Stimulated activated naive CD8-positive, alpha-beta T cell treated with anti-CD3 and anti-CD28 coated beads, Interleukin-15, Interleukin-2, amounts not matched to agents 100 ng/mL and 50 ng/mL, for 24 hours (primary cell): ENCODE measurements at regions not wholly inside any gene's neighbourhood (a gene's known extent, or its start where the extent isn't known, plus 50 kb on each side); places are given as distances from the start of the nearest gene placed in this dataset.
A peak's percentile ranks its signal among the peaks of the same experiment; 100 is the strongest.

ENCODE experiments used
- H3K27ac Mint-ChIP-seq: one replicate; pipeline ENCODE4 v1.8.0; 2021; ENCODE audit warnings: mild to moderate bottlenecking, mixed read lengths
- H3K27me3 Mint-ChIP-seq: one replicate; pipeline ENCODE4 v1.8.0; 2021; ENCODE audit warnings: mixed read lengths
- H3K36me3 Mint-ChIP-seq: one replicate; pipeline ENCODE4 v1.8.0; 2021; ENCODE audit warnings: low read depth, mixed read lengths
- H3K4me1 Mint-ChIP-seq: one replicate; pipeline ENCODE4 v1.8.0; 2021; ENCODE audit warnings: low read depth, mixed read lengths
- H3K4me3 Mint-ChIP-seq: one replicate; pipeline ENCODE4 v1.8.0; 2021; ENCODE audit warnings: mild to moderate bottlenecking, mixed read lengths
- H3K9me3 Mint-ChIP-seq: one replicate; pipeline ENCODE4 v1.8.0; 2021; ENCODE audit warnings: mixed read lengths

DNA sequence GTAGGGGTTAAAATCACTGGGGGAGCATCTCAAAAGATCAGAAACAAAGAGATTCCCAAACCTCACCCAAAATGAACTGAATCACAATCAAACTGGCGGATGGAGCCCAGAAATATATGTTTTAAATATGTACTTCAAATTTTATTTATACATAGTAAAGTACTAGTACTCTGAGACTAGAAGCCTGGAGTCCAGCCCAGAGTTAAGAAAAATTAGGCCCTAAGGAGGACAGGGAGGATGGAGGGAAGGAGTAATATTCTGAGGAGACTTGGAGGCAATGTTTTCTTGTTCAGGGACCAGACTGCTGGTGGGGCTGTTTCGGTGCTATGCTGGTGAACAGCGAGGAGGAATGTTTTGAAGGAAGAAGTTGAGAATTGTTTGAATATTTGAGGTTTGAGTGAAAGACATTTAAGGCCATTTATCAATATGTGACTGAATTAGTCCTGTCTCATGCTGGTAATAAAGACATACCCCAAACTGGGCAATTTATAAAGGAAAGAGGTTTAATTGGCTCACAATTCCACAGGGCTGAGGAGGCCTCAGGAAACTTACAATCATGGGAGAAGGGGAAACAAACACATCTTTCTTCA lies 552.4 kb upstream of the DAB2 start:
- H3K36me3 Mint-ChIP-seq = no peaks in the 10 kb centered on the region
- H3K4me1 Mint-ChIP-seq = no peaks in the 10 kb centered on the region
- no peaks in the 10 kb centered on the region for H3K9me3 Mint-ChIP-seq
- no peaks in the 10 kb centered on the region for H3K27me3 Mint-ChIP-seq
- H3K4me3 Mint-ChIP-seq = no peak overlapping the region
- H3K27ac Mint-ChIP-seq = no peak overlapping the region

DNA sequence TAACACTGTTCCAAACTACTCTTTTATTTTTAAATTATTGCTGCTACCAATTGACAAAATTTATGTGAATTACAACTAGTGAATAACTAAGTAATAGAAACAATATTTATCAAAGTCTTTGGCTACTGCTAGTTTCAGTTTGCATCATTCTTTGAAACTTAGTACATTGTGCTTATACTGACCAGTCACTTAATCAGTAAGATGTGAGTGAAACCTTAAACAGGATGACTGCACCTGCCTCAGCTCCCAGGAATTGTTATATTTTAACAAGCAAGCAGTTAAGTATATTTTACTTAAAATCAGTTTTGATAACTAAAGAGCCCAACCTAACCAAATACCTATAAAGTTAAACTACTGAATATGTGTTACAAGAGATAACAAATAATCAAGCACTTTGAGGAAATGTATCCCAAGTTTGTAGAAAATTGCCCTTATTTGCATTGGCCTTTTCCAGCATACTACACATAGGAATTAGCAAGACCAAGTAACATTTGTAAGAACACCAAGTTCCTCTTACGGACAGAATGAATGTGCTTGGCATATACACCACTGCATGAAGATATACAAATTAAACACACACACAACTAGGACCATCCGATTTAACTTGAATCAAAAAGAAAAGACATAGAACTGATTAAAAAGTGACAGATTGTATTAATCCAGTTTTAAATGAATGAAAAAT lies 545.5 kb upstream of the DAB2 start:
- no peak overlapping the region for H3K27ac Mint-ChIP-seq
- no peaks in the 10 kb centered on the region for H3K9me3 Mint-ChIP-seq
- H3K4me3 Mint-ChIP-seq = no peak overlapping the region
- no peaks in the 10 kb centered on the region for H3K4me1 Mint-ChIP-seq
- peaks cover 12% of the 10 kb centered on the region for H3K27me3 Mint-ChIP-seq
- no peaks in the 10 kb centered on the region for H3K36me3 Mint-ChIP-seq

DNA sequence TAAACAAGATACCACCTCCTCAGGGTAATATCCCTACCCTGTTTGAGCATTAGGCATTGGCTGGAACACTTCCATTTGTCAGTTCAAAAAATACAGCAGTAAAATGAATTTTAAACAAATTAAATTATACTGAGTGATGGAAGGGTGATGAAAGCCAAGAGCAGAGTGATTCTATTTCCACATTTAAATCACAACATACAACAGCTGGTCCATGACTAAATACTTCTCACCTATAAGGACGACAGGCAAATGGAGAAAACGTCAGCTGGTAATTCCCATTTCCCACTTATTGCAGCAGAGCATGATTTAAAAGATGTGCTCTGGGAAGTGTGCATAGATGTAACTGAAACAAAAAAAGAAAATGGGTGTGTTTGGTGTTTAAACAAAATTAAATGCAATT lies 543.6 kb upstream of the DAB2 start:
- H3K4me1 Mint-ChIP-seq = no peaks in the 10 kb centered on the region
- H3K9me3 Mint-ChIP-seq = no peaks in the 10 kb centered on the region
- H3K4me3 Mint-ChIP-seq = no peak overlapping the region
- no peaks in the 10 kb centered on the region for H3K36me3 Mint-ChIP-seq
- peaks cover 20% of the 10 kb centered on the region for H3K27me3 Mint-ChIP-seq
- H3K27ac Mint-ChIP-seq = no peak overlapping the region

DNA sequence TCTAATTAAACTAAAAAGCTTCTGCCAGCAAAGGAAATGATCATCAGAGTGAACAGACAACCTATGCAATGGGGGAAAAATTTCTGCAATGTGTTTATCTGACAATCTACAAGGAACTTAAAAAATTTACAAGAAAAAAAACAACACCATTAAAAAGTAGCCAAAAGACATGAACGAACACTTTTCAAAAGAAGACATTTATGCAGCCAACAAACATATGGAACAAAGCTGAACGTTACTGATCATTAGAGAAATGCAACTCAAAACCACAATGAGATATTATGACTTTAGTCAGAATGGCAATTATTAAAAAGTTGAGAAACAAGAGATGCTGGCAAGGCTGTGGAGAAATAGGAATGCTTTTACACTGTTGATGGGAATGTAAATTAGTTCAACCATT lies 530.4 kb upstream of the DAB2 start:
- Mint-ChIP-seq H3K4me1 (no peaks in the 10 kb centered on the region), H3K36me3 (no peaks in the 10 kb centered on the region), H3K4me3 (no peak overlapping the region), H3K27ac (no peak overlapping the region), H3K27me3 (no peaks in the 10 kb centered on the region), H3K9me3 (peaks cover 3% of the 10 kb centered on the region)

DNA sequence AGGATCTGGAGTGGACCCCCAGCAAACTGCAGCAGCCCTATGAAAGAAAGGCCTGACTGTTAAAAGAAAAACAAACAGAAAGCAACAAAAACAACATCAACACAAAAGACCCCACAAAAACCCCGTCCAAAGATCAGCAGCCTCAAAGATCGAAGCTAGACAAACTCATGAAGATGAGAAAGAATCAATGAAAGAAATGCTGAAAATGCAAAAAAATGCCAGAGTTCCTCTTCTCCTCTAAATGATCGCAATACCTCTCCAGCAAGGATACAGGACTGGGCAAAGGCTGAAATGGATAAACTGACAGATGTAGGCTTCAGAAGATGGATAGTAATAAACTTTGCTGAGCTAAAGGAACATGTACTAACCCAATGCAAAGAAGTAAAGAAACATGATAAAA lies 526.3 kb upstream of the DAB2 start:
- no peak overlapping the region for H3K27ac Mint-ChIP-seq
- peaks cover 3% of the 10 kb centered on the region for H3K9me3 Mint-ChIP-seq
- no peak overlapping the region for H3K4me3 Mint-ChIP-seq
- no peaks in the 10 kb centered on the region for H3K36me3 Mint-ChIP-seq
- H3K27me3 Mint-ChIP-seq = no peaks in the 10 kb centered on the region
- peaks cover 3% of the 10 kb centered on the region for H3K4me1 Mint-ChIP-seq

DNA sequence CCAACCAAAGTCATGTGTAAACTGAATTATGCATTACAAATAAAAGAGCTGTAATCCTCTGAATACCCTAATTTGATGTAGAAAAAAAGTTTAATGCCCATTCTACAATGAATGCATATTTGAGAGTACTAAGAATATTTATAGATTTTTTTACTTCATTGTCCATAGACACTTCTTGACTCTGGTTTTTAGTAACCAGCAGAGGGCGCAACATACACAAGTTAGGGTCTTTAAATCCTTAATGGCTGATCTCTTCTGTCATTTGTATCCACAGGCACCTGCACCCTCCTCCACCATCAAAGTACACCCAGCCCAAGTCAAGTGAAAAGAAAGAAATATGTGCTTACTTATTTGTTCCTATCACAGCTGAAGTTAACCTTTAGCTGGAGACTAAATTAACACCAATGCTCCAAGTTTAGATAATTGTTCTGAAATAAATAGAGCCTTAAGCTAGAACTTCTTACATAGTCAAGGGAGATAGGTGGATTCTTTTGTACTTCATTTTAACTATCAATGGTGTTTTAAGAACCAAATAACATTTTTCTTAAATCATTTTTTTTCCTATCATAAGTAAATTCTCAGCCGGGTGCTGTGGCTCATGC lies 524.2 kb upstream of the DAB2 start:
- Mint-ChIP-seq H3K27me3 (no peaks in the 10 kb centered on the region), H3K9me3 (peaks cover 3% of the 10 kb centered on the region), H3K36me3 (no peaks in the 10 kb centered on the region), H3K4me3 (no peak overlapping the region), H3K4me1 (peaks cover 3% of the 10 kb centered on the region), H3K27ac (peak overlapping the region; percentile 23)

DNA sequence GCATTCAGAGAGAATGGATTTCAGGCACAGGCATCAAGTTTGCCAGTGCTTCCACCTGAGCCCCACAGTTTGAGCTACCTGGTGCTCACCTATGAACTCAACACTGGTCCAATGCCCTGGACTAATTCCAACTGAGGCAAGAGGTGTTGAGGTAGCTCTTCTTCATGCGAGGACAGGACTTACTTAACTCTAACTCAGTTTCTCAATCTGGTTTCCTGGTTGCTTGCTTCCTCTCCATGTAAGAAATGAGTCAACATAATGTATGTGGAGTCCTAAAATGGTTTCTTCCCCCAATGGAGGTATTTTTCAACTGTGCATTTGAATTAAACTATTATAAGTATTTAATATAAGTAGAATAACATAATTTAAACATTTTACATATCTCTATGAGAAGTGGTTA lies 523.6 kb upstream of the DAB2 start:
- H3K27ac Mint-ChIP-seq = no peak overlapping the region
- H3K4me3 Mint-ChIP-seq = no peak overlapping the region
- H3K27me3 Mint-ChIP-seq = no peaks in the 10 kb centered on the region
- H3K9me3 Mint-ChIP-seq = peaks cover 3% of the 10 kb centered on the region
- H3K4me1 Mint-ChIP-seq = peaks cover 3% of the 10 kb centered on the region
- no peaks in the 10 kb centered on the region for H3K36me3 Mint-ChIP-seq

- H3K36me3 Mint-ChIP-seq = no peaks in the 10 kb centered on the region
These were observed 522.9 kb upstream of the DAB2 start for GRCh38 chr5:39947657-39948056.

DNA sequence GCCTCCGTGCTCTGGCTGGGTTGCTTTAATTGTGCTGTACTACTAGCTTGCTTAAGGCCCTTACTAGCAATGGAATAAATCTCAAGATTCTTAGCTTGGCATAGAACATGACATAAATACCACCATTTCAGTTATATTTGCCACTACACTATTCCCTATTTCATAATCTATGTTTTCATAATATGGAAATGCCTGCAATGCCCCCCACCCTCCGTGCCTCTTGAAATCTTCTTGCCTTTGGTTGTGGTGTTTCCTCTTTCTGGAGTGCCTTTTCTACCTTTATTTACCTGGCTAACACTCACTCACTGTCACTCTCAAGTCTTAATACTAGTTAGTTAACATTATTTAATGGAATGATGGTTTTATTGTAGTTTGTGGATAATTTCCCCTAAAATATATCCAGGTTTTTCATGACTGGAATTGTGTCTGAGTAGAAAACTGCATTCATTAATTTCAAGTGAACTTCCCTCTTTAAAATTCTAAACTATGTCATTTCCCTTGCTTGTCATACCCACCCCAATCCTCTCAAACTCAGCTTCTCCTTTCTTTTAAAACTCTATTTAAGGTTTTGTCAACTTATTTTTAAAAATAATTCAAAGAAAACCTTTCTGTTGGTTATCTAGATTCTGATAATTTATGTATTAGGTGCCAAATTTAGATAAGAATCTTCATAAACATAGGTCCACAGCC lies 521.7 kb upstream of the DAB2 start:
- H3K4me3 Mint-ChIP-seq = no peak overlapping the region
- H3K4me1 Mint-ChIP-seq = peaks cover 3% of the 10 kb centered on the region
- no peaks in the 10 kb centered on the region for H3K9me3 Mint-ChIP-seq
- no peak overlapping the region for H3K27ac Mint-ChIP-seq
- no peaks in the 10 kb centered on the region for H3K27me3 Mint-ChIP-seq
- no peaks in the 10 kb centered on the region for H3K36me3 Mint-ChIP-seq

More at GRCh38 chr5:39947657-39948056, 522.9 kb upstream of the DAB2 start:
- H3K9me3 Mint-ChIP-seq = peaks cover 3% of the 10 kb centered on the region
- no peaks in the 10 kb centered on the region for H3K27me3 Mint-ChIP-seq
- H3K4me3 Mint-ChIP-seq = no peak overlapping the region
- peaks cover 3% of the 10 kb centered on the region for H3K4me1 Mint-ChIP-seq
- H3K27ac Mint-ChIP-seq = no peak overlapping the region

DNA sequence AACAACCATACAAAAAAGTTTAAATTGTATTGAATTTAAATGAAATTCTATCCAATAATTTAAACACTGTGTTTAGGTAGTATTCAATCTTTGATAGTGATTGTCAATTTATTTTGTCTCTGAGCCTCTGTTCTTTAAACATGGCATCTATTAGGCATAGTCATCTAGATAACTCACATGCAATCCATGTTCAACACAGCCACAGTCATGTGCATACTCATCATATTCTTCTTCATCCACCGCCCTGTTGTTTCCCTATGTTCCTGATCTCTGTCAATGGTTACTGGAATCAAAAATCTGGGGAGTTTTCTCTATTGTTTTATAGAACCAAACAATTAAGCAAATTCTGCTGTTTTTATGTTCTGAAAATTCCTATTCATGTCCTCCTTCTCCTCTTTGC lies 521.1 kb upstream of the DAB2 start:
- Mint-ChIP-seq H3K4me1 (peaks cover 3% of the 10 kb centered on the region), H3K4me3 (no peak overlapping the region), H3K27ac (no peak overlapping the region), H3K9me3 (no peaks in the 10 kb centered on the region), H3K36me3 (no peaks in the 10 kb centered on the region), H3K27me3 (no peaks in the 10 kb centered on the region)

DNA sequence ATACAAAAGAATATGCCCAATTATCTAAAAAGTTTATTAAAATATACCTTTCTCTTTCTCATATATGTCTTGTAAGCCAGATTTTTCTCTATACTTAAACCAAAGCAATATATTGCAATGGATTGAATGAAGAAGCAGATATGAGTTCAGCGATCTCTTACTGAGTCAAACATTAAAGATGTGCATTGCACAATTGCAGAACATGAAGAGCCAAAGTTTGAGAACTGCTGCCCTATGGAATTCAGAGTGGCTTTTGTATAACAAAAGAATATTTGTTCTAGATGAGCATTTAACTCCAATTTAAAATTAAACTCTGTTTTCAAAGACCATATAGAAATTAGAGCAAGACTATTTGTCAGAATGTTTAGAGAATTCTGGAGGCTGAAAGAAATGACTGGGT lies 519.0 kb upstream of the DAB2 start:
- Mint-ChIP-seq H3K27me3 (no peaks in the 10 kb centered on the region), H3K4me3 (no peak overlapping the region), H3K9me3 (no peaks in the 10 kb centered on the region), H3K4me1 (no peaks in the 10 kb centered on the region), H3K27ac (no peak overlapping the region), H3K36me3 (no peaks in the 10 kb centered on the region)

GRCh38 chr5:39942606-39943005 lies 517.8 kb upstream of the DAB2 start:
- H3K27ac Mint-ChIP-seq = no peak overlapping the region
- H3K4me3 Mint-ChIP-seq = no peak overlapping the region
- peaks cover 5% of the 10 kb centered on the region for H3K27me3 Mint-ChIP-seq
- no peaks in the 10 kb centered on the region for H3K36me3 Mint-ChIP-seq
- no peaks in the 10 kb centered on the region for H3K9me3 Mint-ChIP-seq
- H3K4me1 Mint-ChIP-seq = no peaks in the 10 kb centered on the region

DNA sequence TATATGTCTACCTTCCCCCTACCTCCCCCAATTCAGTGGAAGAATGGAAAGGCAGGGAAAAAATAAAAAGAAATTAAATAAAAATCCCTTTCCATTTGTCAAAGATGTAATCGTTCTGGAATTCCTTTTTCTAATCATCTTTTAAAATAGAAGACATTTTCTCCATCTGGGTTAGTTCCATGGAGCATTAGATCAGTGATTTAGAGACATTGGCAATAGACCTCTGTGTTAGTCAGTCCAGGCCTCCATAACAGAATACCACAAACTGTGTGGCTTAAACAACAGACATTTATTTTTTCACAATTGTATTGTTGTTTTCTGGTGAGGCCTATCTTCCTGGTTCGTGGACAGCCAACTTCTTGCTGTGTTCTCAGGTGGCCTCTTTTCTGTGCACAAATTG lies 516.6 kb upstream of the DAB2 start:
- H3K9me3 Mint-ChIP-seq = no peaks in the 10 kb centered on the region
- H3K4me1 Mint-ChIP-seq = no peaks in the 10 kb centered on the region
- no peak overlapping the region for H3K27ac Mint-ChIP-seq
- H3K4me3 Mint-ChIP-seq = no peak overlapping the region
- H3K36me3 Mint-ChIP-seq = no peaks in the 10 kb centered on the region
- H3K27me3 Mint-ChIP-seq = peaks cover 13% of the 10 kb centered on the region

DNA sequence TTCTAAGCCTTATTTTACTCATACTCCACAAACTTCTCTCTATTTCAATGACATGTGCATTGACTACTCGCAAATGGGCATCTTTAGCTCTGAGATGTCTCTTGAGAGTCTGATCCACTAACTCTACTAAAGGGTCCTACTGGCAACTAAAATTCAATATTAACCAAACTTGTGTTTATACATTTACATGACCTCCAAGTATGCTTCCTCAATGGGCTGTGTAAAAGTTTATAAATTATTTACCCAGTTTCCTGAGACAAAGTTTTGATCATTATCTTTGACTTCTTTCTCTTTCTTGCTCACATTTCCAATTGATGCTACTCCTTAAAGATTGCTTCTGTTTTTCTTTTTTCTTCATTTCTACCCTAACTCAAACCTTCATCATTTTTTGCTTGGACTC lies 510.1 kb upstream of the DAB2 start:
- Mint-ChIP-seq H3K9me3 (no peaks in the 10 kb centered on the region), H3K27me3 (peaks cover 44% of the 10 kb centered on the region), H3K4me3 (no peak overlapping the region), H3K4me1 (no peaks in the 10 kb centered on the region), H3K27ac (no peak overlapping the region), H3K36me3 (no peaks in the 10 kb centered on the region)

DNA sequence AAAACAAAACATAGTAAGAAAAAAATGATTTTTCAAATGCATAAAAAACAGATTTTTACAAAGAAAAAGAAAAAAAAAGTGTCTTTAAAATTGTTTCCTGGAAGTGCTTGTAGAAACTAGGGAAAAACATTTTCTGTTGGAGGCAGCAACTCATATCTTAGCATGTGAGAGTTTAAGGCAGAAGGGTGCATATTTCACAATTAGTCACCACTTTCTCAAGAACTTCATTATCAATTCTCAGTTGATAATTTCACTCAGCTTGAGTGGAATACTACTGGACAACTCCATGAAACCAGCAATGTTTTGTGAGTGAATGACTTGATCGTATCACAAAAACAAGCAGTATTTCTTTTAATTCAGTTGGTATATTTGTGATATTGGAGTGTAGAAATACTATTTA lies 508.3 kb upstream of the DAB2 start:
- H3K9me3 Mint-ChIP-seq = no peaks in the 10 kb centered on the region
- H3K4me3 Mint-ChIP-seq = no peak overlapping the region
- H3K27ac Mint-ChIP-seq = no peak overlapping the region
- no peaks in the 10 kb centered on the region for H3K36me3 Mint-ChIP-seq
- H3K4me1 Mint-ChIP-seq = no peaks in the 10 kb centered on the region
- peaks cover 52% of the 10 kb centered on the region for H3K27me3 Mint-ChIP-seq
